ENCODE measurements at regions not wholly inside any gene's neighbourhood (a gene's known extent, or its start where the extent isn't known, plus 50 kb on each side); places are given as distances from the start of the nearest gene placed in this dataset.

DNA sequence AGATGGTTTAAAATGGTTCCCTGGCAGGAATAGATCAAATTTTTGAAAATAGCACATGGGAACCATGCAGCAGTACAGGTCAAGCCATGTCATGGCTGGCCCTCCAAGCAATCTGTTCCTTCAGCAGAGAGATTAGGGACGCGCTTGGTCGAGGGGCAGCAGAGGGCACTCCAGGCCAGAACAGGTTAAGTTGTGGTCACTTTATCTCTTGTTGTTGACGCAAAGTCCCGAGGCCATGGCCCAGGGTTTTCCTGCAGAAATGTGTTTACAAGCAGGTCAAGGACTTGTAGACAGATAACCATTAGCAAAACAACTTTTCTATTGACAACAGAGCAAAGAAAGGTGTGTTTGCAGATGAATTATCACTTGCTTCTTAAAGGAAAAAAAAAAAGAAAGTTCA lies 570.0 kb upstream of the NR2F2 start:
- TF ChIP-seq POLR2A (IDR thresholded peaks at IDR 0.05) = no peak
- TF ChIP-seq, protein P1, sequence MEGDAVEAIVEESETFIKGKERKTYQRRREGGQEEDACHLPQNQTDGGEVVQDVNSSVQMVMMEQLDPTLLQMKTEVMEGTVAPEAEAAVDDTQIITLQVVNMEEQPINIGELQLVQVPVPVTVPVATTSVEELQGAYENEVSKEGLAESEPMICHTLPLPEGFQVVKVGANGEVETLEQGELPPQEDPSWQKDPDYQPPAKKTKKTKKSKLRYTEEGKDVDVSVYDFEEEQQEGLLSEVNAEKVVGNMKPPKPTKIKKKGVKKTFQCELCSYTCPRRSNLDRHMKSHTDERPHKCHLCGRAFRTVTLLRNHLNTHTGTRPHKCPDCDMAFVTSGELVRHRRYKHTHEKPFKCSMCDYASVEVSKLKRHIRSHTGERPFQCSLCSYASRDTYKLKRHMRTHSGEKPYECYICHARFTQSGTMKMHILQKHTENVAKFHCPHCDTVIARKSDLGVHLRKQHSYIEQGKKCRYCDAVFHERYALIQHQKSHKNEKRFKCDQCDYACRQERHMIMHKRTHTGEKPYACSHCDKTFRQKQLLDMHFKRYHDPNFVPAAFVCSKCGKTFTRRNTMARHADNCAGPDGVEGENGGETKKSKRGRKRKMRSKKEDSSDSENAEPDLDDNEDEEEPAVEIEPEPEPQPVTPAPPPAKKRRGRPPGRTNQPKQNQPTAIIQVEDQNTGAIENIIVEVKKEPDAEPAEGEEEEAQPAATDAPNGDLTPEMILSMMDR (IDR thresholded peaks at IDR 0.05) = no peak
